H9 (cell line): ENCODE measurements at regions not wholly inside any gene's neighbourhood (a gene's known extent, or its start where the extent isn't known, plus 50 kb on each side); places are given as distances from the start of the nearest gene placed in this dataset.

ENCODE experiments used
- DNase-seq: peaks from one replicate; pipeline ENCODE4 v3.0.0-alpha.2; 2017
- H2AFZ ChIP-seq: one replicate; pipeline ENCODE4 v1.6.1; 2013; ENCODE audit warnings: mild to moderate bottlenecking, low read length, control low read depth, moderate library complexity
- H2AK5ac ChIP-seq: 2 replicates; pipeline ENCODE4 v1.6.1; 2013; ENCODE audit warnings: low read length, control low read depth, mixed read lengths; ENCODE audit not compliant: insufficient read length
- H2BK120ac ChIP-seq: one replicate; pipeline ENCODE4 v1.6.1; 2013; ENCODE audit warnings: low read depth, mild to moderate bottlenecking, low read length, control low read depth, inconsistent platforms; ENCODE audit not compliant: poor library complexity, severe bottlenecking
- H2BK12ac ChIP-seq: 2 replicates; pipeline ENCODE4 v1.6.1; 2013; ENCODE audit warnings: low read length, control low read depth, mixed read lengths, low read depth; ENCODE audit not compliant: insufficient read length
- H2BK15ac ChIP-seq: 2 replicates; pipeline ENCODE4 v1.6.1; 2013; ENCODE audit warnings: low read depth, low read length, control low read depth
- H2BK20ac ChIP-seq: one replicate; pipeline ENCODE4 v1.6.1; 2013; ENCODE audit warnings: low read depth, mild to moderate bottlenecking, low read length, control low read depth, inconsistent platforms; ENCODE audit not compliant: poor library complexity, severe bottlenecking
- H2BK5ac ChIP-seq: 2 replicates; pipeline ENCODE4 v1.6.1; 2013; ENCODE audit warnings: low read length, control low read depth, mixed read lengths; ENCODE audit not compliant: insufficient read length
- H3K14ac ChIP-seq: 2 replicates; pipeline ENCODE4 v1.6.1; 2013; ENCODE audit warnings: low read length, control low read depth; ENCODE audit not compliant: insufficient read depth
- H3K18ac ChIP-seq: 2 replicates; pipeline ENCODE4 v1.6.1; 2013; ENCODE audit warnings: low read depth, mild to moderate bottlenecking, mixed read lengths, low read length, control low read depth; ENCODE audit not compliant: insufficient read length
- H3K23ac ChIP-seq: 2 replicates; pipeline ENCODE4 v1.6.1; 2013; ENCODE audit warnings: low read length, control low read depth, mixed read lengths, low read depth; ENCODE audit not compliant: insufficient read length
- H3K23me2 ChIP-seq: 2 replicates; pipeline ENCODE4 v1.6.1; 2013; ENCODE audit warnings: low read depth, mild to moderate bottlenecking, mixed read lengths, low read length, control low read depth; ENCODE audit not compliant: insufficient read length, poor library complexity, severe bottlenecking
- H3K27ac ChIP-seq: 2 replicates; pipeline ENCODE4 v1.5.1; 2013; ENCODE audit warnings: low read length, control low read depth, mixed read lengths, low read depth; ENCODE audit not compliant: insufficient read length
- H3K27me3 ChIP-seq: 2 replicates; pipeline ENCODE4 v1.6.1; 2013; ENCODE audit warnings: low read length, control low read depth, inconsistent platforms; ENCODE audit not compliant: insufficient read depth
- H3K4ac ChIP-seq: 2 replicates; pipeline ENCODE4 v1.6.1; 2013; ENCODE audit warnings: low read depth, mild to moderate bottlenecking, control low read depth, inconsistent platforms, low read length, moderate library complexity
- H3K4me1 ChIP-seq: 2 replicates; pipeline ENCODE4 v1.6.1; 2013; ENCODE audit warnings: low read length, control low read depth, inconsistent platforms; ENCODE audit not compliant: insufficient read depth
- H3K4me2 ChIP-seq: 2 replicates; pipeline ENCODE4 v1.6.1; 2013; ENCODE audit warnings: low read length, control low read depth, mixed read lengths; ENCODE audit not compliant: insufficient read length, insufficient read depth
- H3K56ac ChIP-seq: 2 replicates; pipeline ENCODE4 v1.6.1; 2013; ENCODE audit warnings: low read depth, mild to moderate bottlenecking, mixed read lengths, low read length, control low read depth; ENCODE audit not compliant: insufficient read length
- H3K79me1 ChIP-seq: 2 replicates; pipeline ENCODE4 v1.6.1; 2013; ENCODE audit warnings: low read depth, mild to moderate bottlenecking, moderate library complexity, low read length, control low read depth, inconsistent platforms; ENCODE audit not compliant: insufficient read depth, poor library complexity, severe bottlenecking
- H3K79me2 ChIP-seq: 2 replicates; pipeline ENCODE4 v1.6.1; 2013; ENCODE audit warnings: low read length, control low read depth, inconsistent platforms; ENCODE audit not compliant: insufficient read depth
- H3K9ac ChIP-seq: 2 replicates; pipeline ENCODE4 v1.6.1; 2013; ENCODE audit warnings: low read length, control low read depth, mixed read lengths; ENCODE audit not compliant: insufficient read length; ENCODE audit errors: extremely low read depth
- H3K9me3 ChIP-seq: one replicate; pipeline ENCODE4 v1.6.1; 2013; ENCODE audit warnings: low read depth, low read length, inconsistent platforms; ENCODE audit not compliant: control insufficient read depth
- H3T11ph ChIP-seq: one replicate; pipeline ENCODE4 v1.6.1; 2013; ENCODE audit warnings: mild to moderate bottlenecking, low read length, control low read depth, inconsistent platforms
- H4K20me1 ChIP-seq: one replicate; pipeline ENCODE4 v1.6.1; 2013; ENCODE audit not compliant: control insufficient read depth, insufficient read length, insufficient read depth
- H4K5ac ChIP-seq: 2 replicates; pipeline ENCODE4 v1.6.1; 2013; ENCODE audit warnings: low read depth, mild to moderate bottlenecking, mixed read lengths, low read length, control low read depth; ENCODE audit not compliant: insufficient read length
- H4K8ac ChIP-seq: replicated peaks from 2 replicates; pipeline ENCODE4 v1.6.1; 2013; ENCODE audit warnings: low read length, control low read depth, mixed read lengths, low read depth; ENCODE audit not compliant: insufficient read length
- H4K91ac ChIP-seq: 2 replicates; pipeline ENCODE4 v1.6.1; 2013; ENCODE audit warnings: low read depth, mild to moderate bottlenecking, moderate library complexity, mixed read lengths, low read length, control low read depth; ENCODE audit not compliant: insufficient read length
- H3K27ac Mint-ChIP-seq, 3 experiments: 2 replicates in 2 of 3; 3 replicates in 1 of 3; pipeline ENCODE4 v1.8.0; 2020 to 2021; ENCODE audit warnings: mixed read lengths in 3 of 3, mild to moderate bottlenecking in 1 of 3, moderate library complexity in 1 of 3
- H3K27me3 Mint-ChIP-seq: 2 replicates; pipeline ENCODE4 v1.8.0; 2021; ENCODE audit warnings: low read depth, mild to moderate bottlenecking, moderate library complexity, mixed read lengths
- H3K36me3 Mint-ChIP-seq, 3 experiments: 2 replicates in 2 of 3; 3 replicates in 1 of 3; pipeline ENCODE4 v1.8.0; 2020 to 2021; ENCODE audit warnings: low read depth in 3 of 3, mixed read lengths in 3 of 3; ENCODE audit not compliant: insufficient read depth in 1 of 3
- H3K4me1 Mint-ChIP-seq, 2 experiments: 2 replicates each; pipeline ENCODE4 v1.8.0; 2020; ENCODE audit warnings: mixed read lengths in 2 of 2
- H3K4me3 Mint-ChIP-seq, 2 experiments: 2 replicates in 1 of 2; 3 replicates in 1 of 2; pipeline ENCODE4 v1.8.0; 2020 to 2021; ENCODE audit warnings: mild to moderate bottlenecking in 2 of 2, mixed read lengths in 2 of 2, moderate library complexity in 1 of 2
- H3K9me3 Mint-ChIP-seq, 2 experiments: 2 replicates in 1 of 2; 3 replicates in 1 of 2; pipeline ENCODE4 v1.8.0; 2020; ENCODE audit warnings: mild to moderate bottlenecking in 2 of 2, mixed read lengths in 2 of 2, moderate library complexity in 1 of 2
- CTCF ChIP-seq: fragments of 200-600 bp; sonication (generic); conservative IDR thresholded peaks from 3 replicates; pipeline ENCODE4 v1.8.0; 2021; ENCODE audit warnings: antibody characterized with exemption, mild to moderate bottlenecking
- WGBS: extraction: QIAGEN DNeasy Blood & Tissue Kit; methylation state at CpG from one replicate; pipeline ENCODE4 v1.1.7; 2013; ENCODE audit warnings: missing lambda C conversion rate, low lambda C conversion rate, mixed read lengths; ENCODE audit not compliant: insufficient read length; ENCODE audit errors: extremely low coverage; 5-methylcytosine and 5-hydroxymethylcytosine counted together

GRCh38 chr17:37829592-37830123 is 84.8 kb upstream of the HNF1B start:
- Histone ChIP-seq H2BK120ac (no peak overlapping the region), H3T11ph (no peak overlapping the region), H3K4ac (no peak overlapping the region), H4K5ac (no peak overlapping the region), H3K23me2 (no peaks in the 10 kb centered on the region), H3K27ac (no peak overlapping the region), H2BK20ac (no peak overlapping the region), H4K8ac (no peak overlapping the region), H3K79me2 (no peaks in the 10 kb centered on the region), H2BK15ac (no peak overlapping the region), H2AFZ (no peak overlapping the region), H4K91ac (no peak overlapping the region), H3K23ac (no peak overlapping the region), H3K27me3 (no peaks in the 10 kb centered on the region), H2AK5ac (no peak overlapping the region), H3K79me1 (no peaks in the 10 kb centered on the region), H3K56ac (no peak overlapping the region), H3K14ac (no peak overlapping the region), H3K18ac (no peak overlapping the region), H4K20me1 (no peaks in the 10 kb centered on the region), H2BK12ac (no peak overlapping the region), H3K4me2 (no peak overlapping the region), H3K9me3 (no peaks in the 10 kb centered on the region), H3K4me1 (peaks cover 2% of the 10 kb centered on the region; the same call in 1 of the 2 replicates), H2BK5ac (no peak overlapping the region), H3K9ac (no peak overlapping the region)
- no peak overlapping the region for H3K4me3 Mint-ChIP-seq
- TF ChIP-seq CTCF = no peak
- no peaks in the 10 kb centered on the region for H3K36me3 Mint-ChIP-seq
- WGBS = no CpG with 5 or more reads among the region's 5 CpGs
- H3K9me3 Mint-ChIP-seq = no peaks in the 10 kb centered on the region
- peaks cover 21 to 25% of the 10 kb centered on the region in 2 experiments for H3K4me1 Mint-ChIP-seq
- no peak overlapping the region for H3K27ac Mint-ChIP-seq
- no peak for DNase-seq
- H3K27me3 Mint-ChIP-seq = no peaks in the 10 kb centered on the region
